Prostate gland (tissue), 2 donors: ENCODE measurements at regions not wholly inside any gene's neighbourhood (a gene's known extent, or its start where the extent isn't known, plus 50 kb on each side); places are given as distances from the start of the nearest gene placed in this dataset.
"Not testable (repeated sequence)": the region's sequence is repeated elsewhere in the genome, so short reads cannot be mapped to it uniquely, and the experiment has no call there.

ENCODE experiments used
- DNase-seq: peaks from one replicate; pipeline ENCODE4 v3.0.0-alpha.2; 2019; ENCODE audit warnings: low spot score
- H3K27ac ChIP-seq, 2 donors: fragments of 200-600 bp; sonication (generic); 2 replicates each; pipeline ENCODE4 v1.5.1; 2017 to 2019
- H3K27me3 ChIP-seq: fragments of 200-600 bp; sonication (generic); replicated peaks from 2 replicates; pipeline ENCODE4 v1.5.1; 2019; ENCODE audit not compliant: insufficient read depth
- H3K36me3 ChIP-seq, 2 donors: fragments of 200-600 bp; sonication (generic); 1 replicate in 1 of 2; 2 replicates in 1 of 2; pipeline versions ENCODE4 v1.5.1 to v1.8.1; 2017 to 2019
- H3K4me1 ChIP-seq: fragments of 200-600 bp; sonication (generic); replicated peaks from 2 replicates; pipeline ENCODE4 v1.5.1; 2019
- H3K4me3 ChIP-seq, 2 donors: fragments of 200-600 bp; sonication (generic); 2 replicates each; pipeline ENCODE4 v1.5.1; 2017 to 2019
- H3K9me3 ChIP-seq: fragments of 200-600 bp; sonication (generic); 2 replicates; pipeline ENCODE4 v1.5.1; 2017
- POLR2A ChIP-seq: fragments of 450-650 bp; IDR thresholded peaks from one replicate; pipeline ENCODE4 v1.6.1; 2016; ENCODE audit warnings: antibody characterized with exemption, mild to moderate bottlenecking
- POLR2AphosphoS5 ChIP-seq: sonication (generic); formaldehyde crosslinking; IDR thresholded peaks from one replicate; pipeline ENCODE4 v1.6.1; 2017; ENCODE audit warnings: antibody characterized with exemption
- WGBS: methylation state at CpG from one replicate; pipeline ENCODE4 v1.1.5; 2018; 5-methylcytosine and 5-hydroxymethylcytosine counted together
- intact Hi-C: fragments of 100-400 bp; cut with DNase I; formaldehyde crosslinking; loops from one replicate; pipeline ENCODE4 v1.14.2; 2022
- TF ChIP-seq, protein P1 (sequence below), 4 experiments: fragments of 200-600 bp in 2 of 4; fragments of 450-650 bp in 2 of 4; sonication (generic) in 2 of 4; IDR thresholded peaks; 1 replicate in 3 of 4; 2 replicates in 1 of 4; pipeline ENCODE4 v1.5.1; 2016 to 2019; ENCODE audit warnings: antibody characterized with exemption in 4 of 4, mild to moderate bottlenecking in 2 of 4, moderate library complexity in 2 of 4

GRCh38 chrX:117834076-117834475, 282.5 kb downstream of the KLHL13 start:
- H3K9me3 ChIP-seq = no peaks in the 10 kb centered on the region
- 85% methylated on average over 1 of the region's 1 CpG for WGBS
- intact Hi-C loops = no loop called here

GRCh38 chrX:117821472-117821871, 295.1 kb downstream of the KLHL13 start:
- H3K4me1 ChIP-seq, H3K9me3 ChIP-seq, H3K27ac ChIP-seq, H3K4me3 ChIP-seq, intact Hi-C loops, DNase-seq, H3K27me3 ChIP-seq, H3K36me3 ChIP-seq: not testable (repeated sequence)

More at GRCh38 chrX:117834076-117834475, 282.5 kb downstream of the KLHL13 start:
- H3K4me3 ChIP-seq = no peak overlapping the region
- no peaks in the 10 kb centered on the region for H3K4me1 ChIP-seq
- H3K27ac ChIP-seq = no peak overlapping the region
- TF ChIP-seq POLR2A (no peak), POLR2AphosphoS5 (no peak)
- TF ChIP-seq, protein P1, sequence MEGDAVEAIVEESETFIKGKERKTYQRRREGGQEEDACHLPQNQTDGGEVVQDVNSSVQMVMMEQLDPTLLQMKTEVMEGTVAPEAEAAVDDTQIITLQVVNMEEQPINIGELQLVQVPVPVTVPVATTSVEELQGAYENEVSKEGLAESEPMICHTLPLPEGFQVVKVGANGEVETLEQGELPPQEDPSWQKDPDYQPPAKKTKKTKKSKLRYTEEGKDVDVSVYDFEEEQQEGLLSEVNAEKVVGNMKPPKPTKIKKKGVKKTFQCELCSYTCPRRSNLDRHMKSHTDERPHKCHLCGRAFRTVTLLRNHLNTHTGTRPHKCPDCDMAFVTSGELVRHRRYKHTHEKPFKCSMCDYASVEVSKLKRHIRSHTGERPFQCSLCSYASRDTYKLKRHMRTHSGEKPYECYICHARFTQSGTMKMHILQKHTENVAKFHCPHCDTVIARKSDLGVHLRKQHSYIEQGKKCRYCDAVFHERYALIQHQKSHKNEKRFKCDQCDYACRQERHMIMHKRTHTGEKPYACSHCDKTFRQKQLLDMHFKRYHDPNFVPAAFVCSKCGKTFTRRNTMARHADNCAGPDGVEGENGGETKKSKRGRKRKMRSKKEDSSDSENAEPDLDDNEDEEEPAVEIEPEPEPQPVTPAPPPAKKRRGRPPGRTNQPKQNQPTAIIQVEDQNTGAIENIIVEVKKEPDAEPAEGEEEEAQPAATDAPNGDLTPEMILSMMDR (IDR thresholded peaks at IDR 0.05) = no peak
- H3K27me3 ChIP-seq = no peaks in the 10 kb centered on the region
- H3K36me3 ChIP-seq = no peaks in the 10 kb centered on the region
- no peak for DNase-seq

DNA sequence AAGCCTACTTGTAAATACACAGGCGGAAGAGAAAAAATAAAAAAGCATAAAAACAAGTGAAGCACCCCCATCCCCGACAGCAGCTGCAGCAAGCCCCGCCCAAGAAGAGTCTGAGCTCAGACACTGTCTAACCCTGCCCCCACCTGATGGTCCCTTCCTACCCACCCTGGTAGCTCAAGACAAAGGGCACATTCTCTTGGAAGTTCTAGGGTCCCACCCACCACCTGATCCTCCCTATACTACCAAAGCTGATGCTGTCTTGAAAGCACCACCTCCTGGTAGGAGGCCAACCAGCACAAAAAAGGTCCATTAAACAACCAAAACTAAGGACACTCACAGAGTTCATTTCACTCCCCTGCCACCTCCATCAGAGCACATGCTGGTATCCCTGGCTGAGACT, 308.2 kb downstream of the KLHL13 start:
- Histone ChIP-seq H3K4me3 (no peak overlapping the region), H3K27ac (no peak overlapping the region), H3K27me3 (no peaks in the 10 kb centered on the region), H3K9me3 (no peaks in the 10 kb centered on the region), H3K36me3 (no peaks in the 10 kb centered on the region), H3K4me1 (no peaks in the 10 kb centered on the region)
- DNase-seq = no peak
- intact Hi-C loops = no loop called here
- 88% methylated on average over 3 of the region's 3 CpGs for WGBS
- TF ChIP-seq, protein P1 (IDR thresholded peaks at IDR 0.05) = no peak
- TF ChIP-seq POLR2AphosphoS5 (no peak), POLR2A (no peak)

DNA sequence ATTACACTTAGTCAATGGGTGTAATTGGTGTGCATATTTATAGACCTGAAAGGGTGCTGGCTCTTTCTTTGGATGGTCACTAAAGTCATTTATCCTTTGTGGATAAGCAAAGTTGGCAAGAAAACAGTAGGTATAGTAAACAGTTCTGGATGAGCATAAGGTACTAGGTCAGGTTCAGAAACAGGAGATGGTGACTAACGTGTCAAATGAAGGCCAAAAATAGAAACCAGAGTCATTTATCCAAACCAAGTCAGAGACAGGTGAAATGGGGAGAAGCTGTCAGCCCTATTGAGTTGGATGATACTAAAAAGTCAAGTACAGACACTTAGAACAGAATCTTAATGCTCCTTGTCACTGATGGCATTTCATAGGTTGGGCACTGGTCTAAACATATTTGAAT, 313.1 kb downstream of the KLHL13 start:
- TF ChIP-seq POLR2AphosphoS5 (no peak), POLR2A (no peak)
- TF ChIP-seq, protein P1 (IDR thresholded peaks at IDR 0.05) = no peak
- Histone ChIP-seq H3K36me3 (no peaks in the 10 kb centered on the region), H3K27ac (no peak overlapping the region), H3K4me3 (no peak overlapping the region), H3K9me3 (no peaks in the 10 kb centered on the region), H3K4me1 (no peaks in the 10 kb centered on the region), H3K27me3 (no peaks in the 10 kb centered on the region)
- DNase-seq = no peak
- intact Hi-C loops = no loop called here
- 80% methylated on average over 1 of the region's 1 CpG for WGBS

DNA sequence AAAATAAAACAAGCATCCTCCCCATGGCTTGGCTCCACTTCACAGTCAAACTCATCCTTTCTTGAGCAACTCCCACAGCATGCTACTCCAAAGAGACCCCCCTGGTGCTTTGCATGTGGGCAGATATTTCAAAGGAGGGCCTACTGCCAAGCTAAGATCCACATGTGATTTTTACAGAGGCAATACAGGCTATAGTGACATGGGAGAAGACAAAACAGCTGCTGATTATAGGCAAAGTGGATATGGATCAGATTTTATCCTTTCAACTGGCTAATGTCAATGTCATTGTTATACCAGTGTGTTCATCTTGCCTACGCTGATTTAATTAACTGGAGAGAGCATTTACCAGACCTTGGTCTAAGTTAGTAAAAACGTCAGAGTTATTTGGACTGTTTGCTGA, 328.3 kb downstream of the KLHL13 start:
- DNase-seq = no peak
- TF ChIP-seq POLR2A (no peak), POLR2AphosphoS5 (no peak)
- TF ChIP-seq, protein P1 (IDR thresholded peaks at IDR 0.05) = no peak
- H3K4me3 ChIP-seq = no peak overlapping the region
- no peaks in the 10 kb centered on the region for H3K4me1 ChIP-seq
- H3K36me3 ChIP-seq = no peaks in the 10 kb centered on the region
- WGBS = 62% methylated on average over 2 of the region's 2 CpGs
- H3K9me3 ChIP-seq = no peaks in the 10 kb centered on the region
- intact Hi-C loops = no loop called here
- no peak overlapping the region for H3K27ac ChIP-seq
- no peaks in the 10 kb centered on the region for H3K27me3 ChIP-seq
